ENCODE measurements at regions not wholly inside any gene's neighbourhood (a gene's known extent, or its start where the extent isn't known, plus 50 kb on each side); places are given as distances from the start of the nearest gene placed in this dataset.

DNA sequence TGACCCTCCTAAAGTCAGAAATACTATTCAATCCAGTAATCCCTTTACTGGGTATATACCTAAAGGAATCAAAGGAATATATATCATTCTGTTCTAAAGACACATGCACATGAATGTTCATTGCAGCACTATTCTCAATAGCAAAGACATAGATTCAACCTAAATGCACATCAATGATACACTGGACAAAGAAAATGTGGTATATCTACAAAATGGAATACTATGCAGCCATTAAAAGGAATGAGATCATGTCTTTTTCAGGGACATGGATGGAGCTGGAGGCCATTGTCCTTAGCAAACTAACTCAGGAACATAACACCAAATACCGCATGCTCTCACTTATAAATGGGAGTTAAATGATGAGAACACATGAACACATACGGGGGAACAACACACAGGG, 306.0 kb upstream of the EPHA5 start:
- TF ChIP-seq MXI1 (IDR thresholded peaks at IDR 0.05; ENCODE audit: low read depth, low read length) (no peak), RFX5 (IDR thresholded peaks at IDR 0.05; ENCODE audit: low read length) (no peak), RAD21 (IDR thresholded peaks at IDR 0.05; ENCODE audit: low read length) (no peak), GATA2 (CRISPR knock-in tag; IDR thresholded peaks at IDR 0.05) (no peak), SIN3A (IDR thresholded peaks at IDR 0.05; ENCODE audit: borderline replicate concordance, low read depth, low read length) (no peak), EZH2phosphoT487 (IDR thresholded peaks at IDR 0.05; ENCODE audit: borderline replicate concordance, low read depth) (no peak), EP300 (IDR thresholded peaks at IDR 0.05; ENCODE audit: borderline replicate concordance in 1 of 2, low read depth in 1 of 2, low read length in 1 of 2) (no peak), GABPA (IDR thresholded peaks at IDR 0.05; ENCODE audit: low read depth) (no peak), NFIC (IDR thresholded peaks at IDR 0.05; ENCODE audit: borderline replicate concordance) (no peak)
- TF ChIP-seq, protein P1, sequence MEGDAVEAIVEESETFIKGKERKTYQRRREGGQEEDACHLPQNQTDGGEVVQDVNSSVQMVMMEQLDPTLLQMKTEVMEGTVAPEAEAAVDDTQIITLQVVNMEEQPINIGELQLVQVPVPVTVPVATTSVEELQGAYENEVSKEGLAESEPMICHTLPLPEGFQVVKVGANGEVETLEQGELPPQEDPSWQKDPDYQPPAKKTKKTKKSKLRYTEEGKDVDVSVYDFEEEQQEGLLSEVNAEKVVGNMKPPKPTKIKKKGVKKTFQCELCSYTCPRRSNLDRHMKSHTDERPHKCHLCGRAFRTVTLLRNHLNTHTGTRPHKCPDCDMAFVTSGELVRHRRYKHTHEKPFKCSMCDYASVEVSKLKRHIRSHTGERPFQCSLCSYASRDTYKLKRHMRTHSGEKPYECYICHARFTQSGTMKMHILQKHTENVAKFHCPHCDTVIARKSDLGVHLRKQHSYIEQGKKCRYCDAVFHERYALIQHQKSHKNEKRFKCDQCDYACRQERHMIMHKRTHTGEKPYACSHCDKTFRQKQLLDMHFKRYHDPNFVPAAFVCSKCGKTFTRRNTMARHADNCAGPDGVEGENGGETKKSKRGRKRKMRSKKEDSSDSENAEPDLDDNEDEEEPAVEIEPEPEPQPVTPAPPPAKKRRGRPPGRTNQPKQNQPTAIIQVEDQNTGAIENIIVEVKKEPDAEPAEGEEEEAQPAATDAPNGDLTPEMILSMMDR (IDR thresholded peaks at IDR 0.05), result no peak
- TF ChIP-seq, protein P2, sequence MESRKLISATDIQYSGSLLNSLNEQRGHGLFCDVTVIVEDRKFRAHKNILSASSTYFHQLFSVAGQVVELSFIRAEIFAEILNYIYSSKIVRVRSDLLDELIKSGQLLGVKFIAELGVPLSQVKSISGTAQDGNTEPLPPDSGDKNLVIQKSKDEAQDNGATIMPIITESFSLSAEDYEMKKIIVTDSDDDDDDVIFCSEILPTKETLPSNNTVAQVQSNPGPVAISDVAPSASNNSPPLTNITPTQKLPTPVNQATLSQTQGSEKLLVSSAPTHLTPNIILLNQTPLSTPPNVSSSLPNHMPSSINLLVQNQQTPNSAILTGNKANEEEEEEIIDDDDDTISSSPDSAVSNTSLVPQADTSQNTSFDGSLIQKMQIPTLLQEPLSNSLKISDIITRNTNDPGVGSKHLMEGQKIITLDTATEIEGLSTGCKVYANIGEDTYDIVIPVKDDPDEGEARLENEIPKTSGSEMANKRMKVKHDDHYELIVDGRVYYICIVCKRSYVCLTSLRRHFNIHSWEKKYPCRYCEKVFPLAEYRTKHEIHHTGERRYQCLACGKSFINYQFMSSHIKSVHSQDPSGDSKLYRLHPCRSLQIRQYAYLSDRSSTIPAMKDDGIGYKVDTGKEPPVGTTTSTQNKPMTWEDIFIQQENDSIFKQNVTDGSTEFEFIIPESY (IDR thresholded peaks at IDR 0.05; ENCODE audit: borderline replicate concordance, low read depth), result no peak

All from SK-N-SH (cell line).